Fibroblast of skin of left biceps (primary cell): ENCODE measurements at regions not wholly inside any gene's neighbourhood (a gene's known extent, or its start where the extent isn't known, plus 50 kb on each side); places are given as distances from the start of the nearest gene placed in this dataset.
"Not testable (repeated sequence)": the region's sequence is repeated elsewhere in the genome, so short reads cannot be mapped to it uniquely, and the experiment has no call there.

Experiments
- DNase-seq, 2 experiments: peaks; one replicate each; pipeline ENCODE4 v3.0.0-alpha.2; 2013; ENCODE audit warnings: low read depth in 2 of 2

- DNase-seq = no peak
Observed at GRCh38 chr7:91355695-91356435, 91.6 kb downstream of the FZD1 start.

DNA sequence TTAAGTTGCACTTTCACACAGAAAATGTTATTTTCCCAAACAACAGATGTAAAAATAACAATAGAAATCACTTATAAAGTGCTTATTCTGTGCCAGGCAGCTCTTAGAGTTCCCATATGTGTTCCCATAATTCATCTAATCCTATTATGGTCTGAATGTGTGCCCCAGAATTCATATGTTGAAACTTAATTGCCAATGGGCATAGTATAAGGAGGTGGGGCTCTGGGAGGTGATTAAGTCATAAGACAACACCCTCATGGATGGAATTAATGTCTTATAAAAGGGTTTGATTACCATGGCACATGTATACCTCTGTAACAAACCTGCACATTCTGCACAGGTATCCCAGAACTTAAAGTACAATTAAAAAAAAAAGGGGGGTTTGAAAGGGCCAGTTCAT lies 92.7 kb downstream of the FZD1 start:
- no peak for DNase-seq

DNA sequence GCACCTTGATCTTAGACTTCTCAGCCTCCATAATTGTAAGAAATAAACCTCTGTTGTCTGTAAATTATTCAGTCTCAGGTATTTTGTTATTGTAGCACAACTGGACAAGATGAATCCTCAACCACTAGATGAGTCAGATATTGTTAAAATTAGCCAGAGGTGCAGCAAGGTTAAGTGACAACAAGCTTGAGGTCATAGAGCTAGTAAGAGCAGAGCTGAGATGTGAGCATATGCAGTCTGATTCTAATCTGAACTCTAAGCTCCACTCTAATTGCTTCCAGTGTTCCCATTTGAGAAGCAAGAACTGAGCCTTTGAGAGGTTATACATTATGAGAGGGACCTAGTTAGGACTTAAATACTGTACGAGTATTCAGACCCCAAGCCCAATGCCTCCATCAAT lies 93.1 kb downstream of the FZD1 start:
- DNase-seq = no peak

- peak; percentile 53 to 63 for DNase-seq
Observed at GRCh38 chr7:91357901-91358300, 93.7 kb downstream of the FZD1 start.

DNA sequence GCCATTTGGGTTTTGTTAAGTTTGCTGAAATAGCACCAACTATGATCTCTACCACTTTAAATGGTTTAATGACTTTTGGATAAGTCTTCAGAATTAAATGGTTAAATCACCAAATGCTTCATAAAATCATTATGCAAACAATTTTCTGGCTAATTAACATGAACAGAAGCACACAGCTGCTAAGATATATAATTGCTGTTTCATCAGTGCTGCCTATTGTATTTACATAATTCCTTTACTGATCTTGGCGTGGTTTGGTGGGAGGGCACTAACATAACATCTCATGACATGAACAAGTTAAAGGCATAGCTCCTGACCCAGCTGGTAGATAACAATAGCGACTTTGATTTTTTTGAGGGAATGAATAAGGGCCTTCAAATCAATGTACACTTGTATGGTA lies 94.1 kb downstream of the FZD1 start:
- no peak for DNase-seq

- DNase-seq = not testable (repeated sequence)
Observed at GRCh38 chr7:91365097-91365496, 100.9 kb downstream of the FZD1 start.

- no peak for DNase-seq
Observed at GRCh38 chr7:91366091-91366490, 101.9 kb downstream of the FZD1 start.

DNA sequence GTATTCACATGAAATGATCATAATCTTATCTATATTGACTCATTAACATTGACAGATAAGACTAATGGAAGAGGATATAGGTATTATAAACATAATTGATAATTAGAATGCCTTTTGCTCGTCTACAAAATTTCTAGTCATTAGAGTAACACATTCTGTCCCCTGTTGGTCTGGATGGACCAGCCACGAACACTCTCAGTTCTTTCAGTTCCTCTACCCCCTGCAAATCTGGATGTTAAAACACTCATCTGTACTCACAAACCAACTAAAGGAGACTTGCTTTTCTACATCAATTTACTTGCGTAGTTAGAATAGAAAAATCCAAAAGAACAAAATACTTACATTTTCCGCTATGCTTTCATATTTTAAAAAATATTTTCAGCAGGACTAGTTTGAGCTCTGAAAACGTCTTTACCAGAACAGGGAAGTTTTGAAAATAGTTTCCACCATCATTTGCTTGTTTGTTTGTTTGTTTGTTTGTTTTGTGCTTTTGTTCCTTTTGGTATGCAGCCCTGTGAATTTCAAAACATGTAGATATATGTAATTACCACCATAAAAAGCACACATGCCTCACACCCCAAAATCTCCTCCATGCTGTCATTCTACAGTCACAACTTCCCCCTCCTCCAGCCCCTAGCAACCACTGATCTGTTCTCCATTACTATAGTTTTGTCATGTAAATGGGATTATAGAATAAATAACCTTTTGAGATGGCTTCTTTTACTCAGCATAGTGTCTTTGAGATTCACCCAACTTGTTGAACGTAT lies 103.8 kb downstream of the FZD1 start:
- DNase-seq = no peak

- DNase-seq = no peak
Observed at GRCh38 chr7:91372323-91372722, 108.1 kb downstream of the FZD1 start.

- no peak for DNase-seq
Observed at GRCh38 chr7:91373111-91373800, 109.0 kb downstream of the FZD1 start.

- DNase-seq = no peak
Observed at GRCh38 chr7:91374321-91374989, 110.2 kb downstream of the FZD1 start.

- DNase-seq = no peak
Observed at GRCh38 chr7:91375378-91375777, 111.1 kb downstream of the FZD1 start.

DNA sequence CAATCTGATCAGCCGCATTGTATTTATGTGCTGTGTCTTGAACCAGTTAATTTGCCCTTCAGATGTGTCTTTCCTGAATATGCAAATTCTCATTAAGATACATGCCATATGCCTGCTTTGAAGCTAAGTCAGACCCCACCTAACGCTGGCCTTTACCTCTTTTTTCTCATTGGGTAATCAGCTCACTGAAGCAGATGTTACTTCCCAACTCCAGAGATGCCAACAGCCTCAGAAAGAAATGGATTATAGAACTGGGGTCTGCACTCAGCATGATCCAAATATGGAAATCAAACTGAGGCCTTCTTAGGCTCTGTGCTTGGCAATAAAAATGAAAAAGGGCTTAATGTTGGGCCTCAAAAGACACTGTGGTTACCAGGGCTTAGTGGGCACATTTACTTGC lies 113.9 kb downstream of the FZD1 start:
- DNase-seq = no peak

GRCh38 chr7:91379236-91379635 lies 115.0 kb downstream of the FZD1 start:
- no peak for DNase-seq

DNA sequence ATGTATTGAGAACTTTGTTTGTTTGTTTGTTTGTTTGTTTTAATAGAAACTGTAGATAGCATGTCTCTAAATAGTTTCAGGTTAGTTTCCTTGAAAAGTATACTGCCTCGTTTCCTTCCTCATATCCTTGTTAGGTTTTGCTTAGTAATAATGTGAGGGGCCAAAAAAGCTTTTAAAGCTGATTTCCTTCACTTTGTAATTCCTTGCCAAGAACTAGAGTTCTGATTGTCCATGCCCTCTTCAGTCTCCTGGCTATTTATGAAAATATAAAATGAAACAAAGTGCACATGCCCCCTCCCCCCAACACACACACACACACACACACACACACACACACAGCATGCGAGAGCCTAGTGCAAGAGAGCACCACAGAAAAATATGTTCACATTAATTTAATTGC lies 115.8 kb downstream of the FZD1 start:
- DNase-seq = no peak

DNA sequence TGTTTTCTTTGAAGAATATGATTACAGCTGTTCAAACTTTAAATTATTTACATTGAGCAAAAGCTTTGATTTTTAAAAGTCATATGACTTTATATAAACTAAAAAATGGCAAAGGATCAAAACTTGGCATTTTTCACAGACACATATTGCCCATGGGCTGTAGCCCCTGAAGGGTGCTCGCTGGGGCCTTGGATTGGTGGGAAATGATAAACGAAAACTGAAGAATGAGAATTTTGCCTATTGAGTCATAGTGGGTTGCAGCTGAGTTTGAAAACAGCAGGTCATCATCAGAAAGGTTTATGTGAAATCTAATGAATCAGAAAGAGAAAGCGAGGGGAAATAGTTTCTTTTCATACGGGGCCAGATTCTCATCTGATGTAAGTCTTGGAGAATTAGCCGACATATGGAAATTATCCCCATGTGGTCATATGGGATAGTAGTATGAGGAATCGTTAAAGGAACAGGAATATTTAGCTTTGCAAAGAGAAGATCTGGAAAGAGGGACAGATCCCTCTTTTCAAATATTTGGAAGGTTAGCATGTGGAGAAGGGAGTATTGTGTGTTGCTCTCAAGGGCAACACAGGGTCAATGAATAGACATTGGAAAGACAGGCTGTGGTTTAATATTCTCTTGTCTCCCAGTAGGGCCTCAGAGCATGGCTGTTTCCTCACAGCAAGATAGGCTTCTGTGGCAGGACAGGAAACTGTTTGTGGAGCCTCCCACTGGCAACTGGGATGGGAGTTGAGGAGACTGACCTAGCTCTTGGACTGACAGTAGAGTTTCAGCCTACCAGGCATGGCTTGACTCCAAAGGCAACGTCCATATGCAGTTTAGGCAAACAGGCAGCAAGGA lies 119.0 kb downstream of the FZD1 start:
- DNase-seq = peak; percentile 81 to 87

DNA sequence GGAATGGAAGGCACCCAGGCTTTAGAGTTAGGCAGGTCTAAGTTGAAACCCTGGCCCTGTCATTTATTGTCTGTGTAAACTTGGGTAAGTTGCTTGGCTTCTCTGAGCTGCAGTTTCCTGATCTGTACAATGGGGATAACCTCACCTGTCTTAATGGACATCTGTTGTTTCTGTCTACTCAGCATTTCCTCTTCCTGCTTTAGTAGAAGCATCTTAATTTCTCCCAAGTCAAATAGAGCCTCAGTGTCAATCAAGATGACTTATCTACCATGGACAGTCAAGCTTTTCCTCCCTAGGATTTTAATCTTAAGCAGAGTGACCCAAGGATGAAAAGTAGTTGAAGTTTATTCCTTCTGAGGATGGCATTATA lies 119.7 kb downstream of the FZD1 start:
- DNase-seq = no peak

DNA sequence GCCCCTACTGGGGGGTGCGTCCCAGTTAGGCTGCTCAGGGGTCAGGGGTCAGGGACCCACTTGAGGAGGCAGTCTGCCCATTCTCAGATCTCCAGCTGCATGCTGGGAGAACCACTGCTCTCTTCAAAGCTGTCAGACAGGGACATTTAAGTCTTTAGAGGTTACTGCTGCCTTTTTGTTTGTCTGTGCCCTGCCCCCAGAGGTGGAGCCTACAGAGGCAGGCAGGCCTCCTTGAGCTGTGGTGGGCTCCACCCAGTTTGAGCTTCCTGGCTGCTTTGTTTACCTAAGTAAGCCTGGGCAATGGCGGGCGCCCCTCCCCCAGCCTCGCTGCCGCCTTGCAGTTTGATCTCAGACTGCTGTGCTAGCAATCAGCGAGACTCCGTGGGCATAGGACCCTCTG lies 130.5 kb downstream of the FZD1 start:
- DNase-seq = not testable (repeated sequence)

DNA sequence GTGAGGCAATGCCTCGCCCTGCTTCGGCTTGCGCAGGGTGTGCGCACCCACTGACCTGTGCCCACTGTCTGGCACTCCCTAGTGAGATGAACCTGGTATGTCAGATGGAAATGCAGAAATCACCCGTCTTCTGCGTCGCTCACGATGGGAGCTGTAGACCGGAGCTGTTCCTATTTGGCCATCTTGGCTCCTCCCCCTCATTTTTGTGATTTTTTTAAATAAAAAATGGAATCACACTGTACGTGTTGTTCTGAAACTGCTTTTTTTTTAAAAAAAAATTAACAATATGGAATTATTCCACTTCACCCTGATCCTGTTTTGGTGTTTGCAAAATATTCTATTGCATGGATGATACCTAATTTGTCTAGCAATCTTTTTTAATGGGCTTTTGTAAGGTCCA lies 131.1 kb downstream of the FZD1 start:
- DNase-seq = not testable (repeated sequence)

DNA sequence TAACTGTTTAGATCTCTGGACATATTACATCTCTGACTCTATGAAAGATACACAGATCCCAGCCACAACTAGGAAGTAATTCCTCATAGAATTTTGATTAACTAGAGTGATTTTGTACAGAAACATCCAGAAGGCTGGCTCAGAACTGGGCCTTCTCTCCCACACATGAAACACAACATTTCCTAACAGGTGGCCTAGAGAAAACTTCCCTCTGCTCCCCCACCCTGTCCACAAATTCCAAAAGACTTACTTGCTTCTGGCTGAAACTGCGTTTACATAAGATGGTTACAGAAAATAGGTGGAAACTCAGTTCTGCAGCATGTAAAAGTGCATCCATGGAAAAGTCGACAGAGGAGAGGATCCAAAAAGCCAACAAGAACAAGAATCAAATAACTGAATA lies 132.9 kb downstream of the FZD1 start:
- DNase-seq = no peak

DNA sequence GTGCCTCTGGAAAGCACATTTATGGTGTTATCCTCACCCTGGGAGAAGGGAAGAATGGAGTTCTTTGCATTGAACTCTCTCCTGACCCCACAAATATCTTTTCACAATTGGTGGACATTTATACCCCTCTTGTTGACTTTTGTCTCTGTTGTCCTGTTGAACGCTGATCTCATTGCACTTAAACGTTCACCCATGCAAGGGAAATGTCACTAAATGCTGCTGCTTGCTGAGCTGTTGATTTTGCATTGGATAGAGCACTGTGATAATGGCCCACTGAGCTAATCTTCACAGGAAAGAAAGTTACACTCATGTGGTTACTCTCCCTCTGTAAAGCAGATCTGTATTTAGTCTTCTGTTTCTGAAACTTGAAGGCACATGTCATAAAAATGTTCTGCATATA lies 133.4 kb downstream of the FZD1 start:
- no peak for DNase-seq
